ENCODE measurements at regions not wholly inside any gene's neighbourhood (a gene's known extent, or its start where the extent isn't known, plus 50 kb on each side); places are given as distances from the start of the nearest gene placed in this dataset.

GRCh38 chr14:38410442-38410841, 154.5 kb upstream of the CLEC14A start:
- Histone ChIP-seq H3K27me3 (no peaks in the 10 kb centered on the region), H3K36me3 (no peaks in the 10 kb centered on the region), H3K27ac (no peak overlapping the region), H3K9me3 (no peaks in the 10 kb centered on the region), H3K4me1 (no peaks in the 10 kb centered on the region), H3K4me3 (no peak overlapping the region)
- DNase-seq (ENCODE audit: low spot score): no peak
- TF ChIP-seq CTCF (IDR thresholded peaks at IDR 0.05): no peak

DNA sequence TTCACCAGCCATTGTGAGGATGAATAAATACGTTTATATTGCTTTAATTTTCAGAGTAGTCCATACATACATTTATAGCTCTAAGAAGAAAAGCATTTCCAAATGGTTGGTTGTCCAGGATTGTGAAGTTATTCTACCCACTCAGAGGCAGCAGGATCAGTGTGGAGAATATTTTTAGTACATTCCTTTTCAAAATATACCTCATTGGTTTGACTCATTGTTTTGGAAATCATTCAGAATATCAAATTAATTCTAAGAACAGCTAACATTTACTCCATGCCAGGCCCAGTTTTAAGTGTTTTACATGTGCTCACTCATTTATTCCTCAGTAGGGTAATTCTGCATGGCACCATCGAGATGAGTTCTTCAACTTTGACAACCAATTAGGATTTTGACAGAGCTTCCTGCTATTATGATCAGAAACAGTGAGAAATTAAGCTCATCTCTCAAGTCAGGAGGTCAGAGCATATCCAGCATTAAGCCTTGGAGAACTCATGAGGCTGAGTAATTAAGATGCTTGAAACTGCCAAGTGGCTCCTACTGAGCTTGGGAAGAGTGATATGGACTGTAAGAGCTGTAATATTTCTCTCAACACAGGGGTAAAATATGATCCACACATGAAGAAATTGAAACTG, 153.3 kb upstream of the CLEC14A start:
- no peaks in the 10 kb centered on the region for H3K4me1 ChIP-seq
- DNase-seq (ENCODE audit: low spot score): no peak
- H3K27ac ChIP-seq: no peak overlapping the region
- no peaks in the 10 kb centered on the region for H3K36me3 ChIP-seq
- H3K4me3 ChIP-seq: no peak overlapping the region
- no peaks in the 10 kb centered on the region for H3K9me3 ChIP-seq
- no peak for TF ChIP-seq CTCF (IDR thresholded peaks at IDR 0.05)
- no peaks in the 10 kb centered on the region for H3K27me3 ChIP-seq

DNA sequence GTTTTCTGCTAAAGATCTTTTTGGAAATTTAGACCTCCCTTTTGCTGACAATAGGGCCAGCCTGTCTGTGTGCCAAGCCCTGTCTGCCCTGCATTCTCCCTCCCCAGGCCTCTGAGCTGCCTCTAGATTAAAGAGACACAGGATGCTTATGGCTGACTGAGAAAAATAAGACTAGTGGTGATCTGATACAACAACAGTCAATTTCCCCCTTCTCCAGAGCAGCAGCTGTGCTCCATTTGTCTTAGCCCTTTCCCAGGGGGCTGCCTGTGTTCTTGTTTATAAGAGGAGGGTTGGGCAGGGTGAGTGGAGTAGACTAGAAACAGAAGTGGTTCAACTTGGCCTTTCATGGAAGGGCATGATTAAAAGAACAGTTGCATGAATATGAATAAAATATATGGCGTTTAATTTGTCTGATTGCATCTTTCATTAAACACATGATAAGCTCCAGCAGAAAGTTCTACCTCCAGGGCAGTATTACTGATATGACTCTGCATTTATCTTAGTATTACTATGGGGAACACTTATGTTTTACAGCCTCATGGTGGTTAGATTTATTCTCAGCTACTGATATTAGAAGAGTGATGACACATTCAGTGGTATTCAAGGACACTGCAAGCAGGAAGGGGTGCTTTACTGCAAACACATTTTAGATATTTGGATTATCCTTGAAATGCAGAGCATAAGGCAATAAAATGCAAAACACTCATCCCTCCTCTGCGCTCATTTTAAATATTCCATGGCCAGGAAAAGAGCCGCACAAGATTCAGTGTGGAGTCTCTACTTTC, 150.2 kb upstream of the CLEC14A start:
- no peaks in the 10 kb centered on the region for H3K9me3 ChIP-seq
- H3K36me3 ChIP-seq: no peaks in the 10 kb centered on the region
- H3K4me1 ChIP-seq: no peaks in the 10 kb centered on the region
- no peak for DNase-seq (ENCODE audit: low spot score)
- no peak for TF ChIP-seq CTCF (IDR thresholded peaks at IDR 0.05)
- no peaks in the 10 kb centered on the region for H3K27me3 ChIP-seq
- no peak overlapping the region for H3K27ac ChIP-seq
- no peak overlapping the region for H3K4me3 ChIP-seq

- no peak for DNase-seq (ENCODE audit: low spot score)
- H3K27ac ChIP-seq: no peak overlapping the region
- H3K4me3 ChIP-seq: no peak overlapping the region
- H3K36me3 ChIP-seq: no peaks in the 10 kb centered on the region
- H3K4me1 ChIP-seq: no peaks in the 10 kb centered on the region
- no peak for TF ChIP-seq CTCF (IDR thresholded peaks at IDR 0.05)
- no peaks in the 10 kb centered on the region for H3K9me3 ChIP-seq
- no peaks in the 10 kb centered on the region for H3K27me3 ChIP-seq
Observed at GRCh38 chr14:38404616-38405015, 148.7 kb upstream of the CLEC14A start.

GRCh38 chr14:38404100-38404541, 148.2 kb upstream of the CLEC14A start:
- no peak for DNase-seq (ENCODE audit: low spot score)
- H3K36me3 ChIP-seq: no peaks in the 10 kb centered on the region
- H3K27me3 ChIP-seq: no peaks in the 10 kb centered on the region
- no peaks in the 10 kb centered on the region for H3K9me3 ChIP-seq
- H3K4me3 ChIP-seq: no peak overlapping the region
- H3K4me1 ChIP-seq: no peaks in the 10 kb centered on the region
- TF ChIP-seq CTCF (IDR thresholded peaks at IDR 0.05): no peak
- H3K27ac ChIP-seq: no peak overlapping the region

All from right atrium auricular region (tissue), 2 donors.